NCI-H146 (cell line): ENCODE measurements at regions not wholly inside any gene's neighbourhood (a gene's known extent, or its start where the extent isn't known, plus 50 kb on each side); places are given as distances from the start of the nearest gene placed in this dataset.

Experiments
- DNase-seq: peaks from one replicate; lab custom pipeline; 2025; lab: John Stamatoyannopoulos, UW

- no peak for DNase-seq
Observed at GRCh38 chr2:167504695-167505094, 616.4 kb downstream of the XIRP2 start.

DNA sequence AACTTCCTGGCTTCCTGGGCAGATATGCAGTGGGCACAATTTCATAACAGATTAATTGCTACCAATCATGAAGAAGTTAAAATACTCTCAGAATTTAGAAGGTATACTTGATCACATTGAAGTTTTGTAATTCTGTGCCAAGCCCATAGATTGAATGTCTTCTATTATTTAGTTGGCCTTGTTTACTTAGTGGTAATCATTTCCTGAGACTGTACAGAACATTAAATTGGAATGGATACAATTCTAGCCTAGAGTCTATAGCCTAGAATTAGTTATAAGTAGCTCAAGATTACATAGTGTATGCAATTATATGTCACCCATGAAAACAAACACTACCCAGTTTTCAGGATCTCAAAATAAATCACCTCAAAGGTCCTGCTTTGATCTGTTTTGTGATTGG is 615.8 kb downstream of the XIRP2 start:
- DNase-seq, result no peak

GRCh38 chr2:167501618-167502017 is 613.3 kb downstream of the XIRP2 start:
- DNase-seq, result no peak

GRCh38 chr2:167493862-167494261 is 605.6 kb downstream of the XIRP2 start:
- no peak for DNase-seq

GRCh38 chr2:167492486-167492885 is 604.2 kb downstream of the XIRP2 start:
- DNase-seq, result no peak

GRCh38 chr2:167491788-167492187 is 603.5 kb downstream of the XIRP2 start:
- no peak for DNase-seq

DNA sequence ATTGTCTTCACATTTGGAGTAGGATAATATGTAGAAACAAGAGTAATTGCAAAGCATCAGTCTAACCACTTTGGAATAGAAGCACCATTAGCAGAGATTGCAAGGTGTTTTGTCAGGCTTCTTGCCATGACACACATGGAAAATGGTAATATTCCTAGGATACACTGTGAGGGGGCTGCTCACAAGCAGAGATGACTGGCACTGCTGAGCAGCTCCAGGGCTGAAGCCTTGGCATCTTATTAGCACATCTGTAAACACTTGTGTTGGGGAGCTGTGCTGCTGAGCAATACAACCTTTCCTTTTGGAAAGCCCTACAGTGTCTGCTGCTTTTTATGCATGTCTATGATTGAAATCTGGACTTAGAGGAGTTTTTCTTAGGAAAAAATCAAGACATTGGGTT is 602.2 kb downstream of the XIRP2 start:
- no peak for DNase-seq

GRCh38 chr2:167489325-167489724 is 601.0 kb downstream of the XIRP2 start:
- no peak for DNase-seq

GRCh38 chr2:167487728-167488127 is 599.4 kb downstream of the XIRP2 start:
- DNase-seq, result no peak

DNA sequence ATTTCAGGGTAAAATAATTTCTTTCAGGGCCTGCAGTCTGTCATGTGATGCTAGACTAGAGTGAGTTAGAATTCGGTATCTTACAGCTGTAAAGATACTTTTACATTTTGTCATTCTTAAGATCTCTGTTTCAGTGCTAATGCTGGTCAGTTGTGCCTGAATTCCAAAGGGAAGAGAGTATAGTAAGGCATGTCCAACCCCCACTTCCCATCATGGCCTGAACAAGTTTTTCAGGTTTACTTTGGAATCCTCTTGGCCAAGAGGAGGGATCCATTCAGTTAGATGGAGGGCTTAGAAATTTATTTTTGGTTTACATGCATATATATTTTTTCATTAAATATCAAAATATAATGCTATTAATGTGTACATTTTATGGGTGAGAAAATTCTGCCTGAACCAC is 596.6 kb downstream of the XIRP2 start:
- no peak for DNase-seq

GRCh38 chr2:167480986-167481309 is 592.7 kb downstream of the XIRP2 start:
- DNase-seq, result no peak

GRCh38 chr2:167480232-167480985 is 592.1 kb downstream of the XIRP2 start:
- DNase-seq, result no peak

DNA sequence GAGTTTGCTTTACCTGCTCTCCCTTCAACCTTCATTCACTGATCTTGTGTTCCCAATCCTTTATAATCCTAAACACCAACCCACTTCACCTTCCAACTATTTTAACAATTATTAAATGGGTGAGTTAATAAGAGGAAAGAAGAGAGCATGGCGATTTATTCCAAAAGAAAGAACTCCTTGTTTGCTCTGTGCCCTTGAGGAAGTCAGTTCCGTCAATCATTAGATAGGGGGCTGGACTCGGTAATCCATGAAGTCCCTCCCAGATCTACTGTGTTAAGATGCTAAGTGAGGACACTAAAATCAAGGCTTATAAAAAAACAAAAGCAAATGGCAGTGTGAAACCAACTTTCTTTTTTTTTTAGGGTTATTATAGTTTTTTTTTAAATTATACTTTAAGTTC is 589.9 kb downstream of the XIRP2 start:
- DNase-seq, result no peak

GRCh38 chr2:167475791-167476190 is 587.5 kb downstream of the XIRP2 start:
- DNase-seq, result no peak

- no peak for DNase-seq
Observed at GRCh38 chr2:167471734-167472133, 583.5 kb downstream of the XIRP2 start.

DNA sequence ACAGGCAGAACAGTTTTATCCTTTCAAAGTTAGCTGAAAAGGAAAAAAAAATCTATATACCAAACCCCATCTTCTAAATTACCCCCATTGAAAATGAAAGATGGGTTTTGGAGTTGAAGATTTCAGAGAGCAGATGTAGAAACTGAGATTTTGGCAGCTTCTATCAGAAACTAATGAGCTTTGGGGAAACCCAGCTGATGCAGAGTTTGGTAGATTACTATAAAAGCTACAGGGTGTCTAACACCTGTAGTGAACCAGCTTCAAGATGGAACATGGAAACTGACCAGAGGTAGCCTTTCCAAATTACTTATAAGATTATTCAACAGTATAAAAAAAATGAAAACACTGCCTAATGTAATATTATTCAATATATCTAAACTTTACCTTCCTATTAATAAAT is 583.1 kb downstream of the XIRP2 start:
- no peak for DNase-seq

GRCh38 chr2:167462379-167462778 is 574.1 kb downstream of the XIRP2 start:
- DNase-seq, result no peak

- DNase-seq, result no peak
Observed at GRCh38 chr2:167454036-167454435, 565.8 kb downstream of the XIRP2 start.

GRCh38 chr2:167451496-167452289 is 563.4 kb downstream of the XIRP2 start:
- no peak for DNase-seq

GRCh38 chr2:167450364-167450763 is 562.1 kb downstream of the XIRP2 start:
- DNase-seq, result no peak

- no peak for DNase-seq
Observed at GRCh38 chr2:167440382-167440781, 552.1 kb downstream of the XIRP2 start.

DNA sequence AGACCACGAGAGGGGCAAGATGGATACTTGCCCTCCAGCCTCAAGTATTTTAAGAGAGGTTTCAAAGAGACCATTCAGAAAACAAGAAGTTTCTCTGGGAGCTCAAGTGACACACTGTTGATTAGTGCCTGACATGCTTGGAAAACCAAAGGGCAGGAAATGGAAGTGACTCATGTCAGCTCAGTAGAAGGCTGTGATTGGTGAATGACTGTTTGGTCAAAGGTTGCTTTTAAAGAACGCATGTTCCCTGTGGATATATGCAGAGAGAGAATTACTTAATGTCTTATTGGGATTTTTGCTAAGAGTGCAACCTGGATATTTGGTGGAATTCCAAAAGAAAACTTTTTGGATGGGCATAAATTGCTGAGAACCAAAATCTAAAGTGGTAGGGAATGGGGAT is 549.9 kb downstream of the XIRP2 start:
- DNase-seq, result no peak

DNA sequence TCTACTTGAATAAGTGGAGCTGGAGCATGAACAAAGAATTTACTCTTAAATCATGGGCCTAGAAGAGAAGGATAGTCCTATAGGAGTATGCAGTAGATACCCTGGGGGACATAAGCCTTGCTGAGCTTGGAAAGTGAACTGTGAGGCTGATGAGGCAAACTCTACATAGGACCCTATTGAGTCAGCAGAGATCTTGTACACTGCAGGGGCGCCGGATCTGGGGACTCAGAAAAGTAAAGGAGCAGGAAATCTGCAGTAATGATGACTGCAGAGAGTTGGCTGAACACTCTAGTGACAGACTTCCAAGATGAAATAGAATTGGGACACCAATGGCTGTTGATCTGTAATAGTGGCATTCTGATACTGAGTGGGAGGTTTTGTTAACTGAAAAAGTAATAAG is 543.7 kb downstream of the XIRP2 start:
- DNase-seq, result no peak

GRCh38 chr2:167430447-167430846 is 542.2 kb downstream of the XIRP2 start:
- DNase-seq, result no peak
